Loucy (cell line): ENCODE measurements at regions not wholly inside any gene's neighbourhood (a gene's known extent, or its start where the extent isn't known, plus 50 kb on each side); places are given as distances from the start of the nearest gene placed in this dataset.

Source experiments
- H2AFZ ChIP-seq: fragments of 200-600 bp; sonication (generic); 2 replicates; pipeline ENCODE4 v1.6.0; 2016; ENCODE audit warnings: antibody characterized with exemption, mild to moderate bottlenecking, low read length, moderate library complexity
- H3F3A ChIP-seq: fragments of 200-600 bp; 2 replicates; pipeline ENCODE4 v1.6.0; 2016; ENCODE audit warnings: antibody characterized with exemption, low read depth, mild to moderate bottlenecking
- H3K27me3 ChIP-seq: fragments of 200-600 bp; sonication (generic); 2 replicates; pipeline ENCODE4 v1.6.1; 2014; ENCODE audit warnings: low read length, mild to moderate bottlenecking; ENCODE audit not compliant: insufficient read depth, poor library complexity, severe bottlenecking
- H3K36me3 ChIP-seq: fragments of 200-600 bp; sonication (generic); 2 replicates; pipeline ENCODE4 v1.6.1; 2016; ENCODE audit warnings: low read length; ENCODE audit not compliant: insufficient read depth
- H3K4me1 ChIP-seq: fragments of 200-600 bp; sonication (generic); 2 replicates; pipeline ENCODE4 v1.5.1; 2014; ENCODE audit warnings: low read length, mild to moderate bottlenecking; ENCODE audit not compliant: insufficient read depth, poor library complexity, severe bottlenecking
- H3K4me2 ChIP-seq: fragments of 200-600 bp; sonication (generic); 2 replicates; pipeline ENCODE4 v1.6.0; 2014; ENCODE audit warnings: antibody characterized with exemption, low read length, low read depth, mild to moderate bottlenecking; ENCODE audit not compliant: poor library complexity, severe bottlenecking
- H3K4me3 ChIP-seq: fragments of 200-600 bp; sonication (generic); 2 replicates; pipeline ENCODE4 v1.5.1; 2014; ENCODE audit warnings: low read length, mild to moderate bottlenecking, mixed read lengths; ENCODE audit not compliant: poor library complexity, severe bottlenecking
- H3K79me2 ChIP-seq: fragments of 200-600 bp; sonication (generic); 2 replicates; pipeline ENCODE4 v1.6.1; 2014; ENCODE audit warnings: low read length; ENCODE audit not compliant: insufficient read depth
- H3K9ac ChIP-seq: fragments of 200-600 bp; sonication (generic); 2 replicates; pipeline ENCODE4 v1.6.0; 2014; ENCODE audit warnings: mild to moderate bottlenecking, low read depth, low read length, moderate library complexity; ENCODE audit not compliant: poor library complexity, severe bottlenecking
- H3K9me2 ChIP-seq: fragments of 200-600 bp; sonication (generic); replicated peaks from 2 replicates; pipeline ENCODE4 v1.6.1; 2016; ENCODE audit warnings: low read depth, low read length, mixed read lengths
- H3K9me3 ChIP-seq: fragments of 200-600 bp; sonication (generic); 2 replicates; pipeline ENCODE4 v1.6.1; 2014; ENCODE audit warnings: mild to moderate bottlenecking, antibody characterized with exemption, low read length, low read depth; ENCODE audit not compliant: insufficient read depth
- H4K20me1 ChIP-seq: fragments of 200-600 bp; sonication (generic); 2 replicates; pipeline ENCODE4 v1.6.0; 2014; ENCODE audit warnings: antibody characterized with exemption, low read length, mild to moderate bottlenecking; ENCODE audit not compliant: insufficient read depth, poor library complexity, severe bottlenecking
- CTCF ChIP-seq: fragments of 200-600 bp; sonication (generic); conservative IDR thresholded peaks from 2 replicates; pipeline ENCODE4 v1.5.1; 2014; ENCODE audit warnings: mild to moderate bottlenecking, antibody characterized with exemption, low read length
- EZH2phosphoT487 ChIP-seq: fragments of 200-600 bp; IDR thresholded peaks from 2 replicates; pipeline ENCODE4 v1.6.1; 2018; ENCODE audit warnings: antibody characterized with exemption, mild to moderate bottlenecking, moderate library complexity, borderline replicate concordance

GRCh38 chr6:87918461-87918941, 129.1 kb upstream of the SPACA1 start:
- no peak for TF ChIP-seq EZH2phosphoT487
- no peak for TF ChIP-seq CTCF
- Histone ChIP-seq H2AFZ (no peak overlapping the region), H3K9ac (no peak overlapping the region), H3K4me2 (no peak overlapping the region), H3K27me3 (no peaks in the 10 kb centered on the region), H3K4me1 (no peaks in the 10 kb centered on the region), H3K4me3 (no peak overlapping the region), H3K9me2 (no peaks in the 10 kb centered on the region), H3F3A (no peaks in the 10 kb centered on the region), H3K36me3 (no peaks in the 10 kb centered on the region), H3K79me2 (no peaks in the 10 kb centered on the region), H3K9me3 (no peaks in the 10 kb centered on the region), H4K20me1 (no peaks in the 10 kb centered on the region)

GRCh38 chr6:87917886-87918285, 129.8 kb upstream of the SPACA1 start:
- Histone ChIP-seq H2AFZ (no peak overlapping the region), H3K36me3 (no peaks in the 10 kb centered on the region), H3K9ac (no peak overlapping the region), H3F3A (no peaks in the 10 kb centered on the region), H3K4me2 (no peak overlapping the region), H3K9me2 (no peaks in the 10 kb centered on the region), H3K4me1 (no peaks in the 10 kb centered on the region), H4K20me1 (no peaks in the 10 kb centered on the region), H3K4me3 (no peak overlapping the region), H3K9me3 (no peaks in the 10 kb centered on the region), H3K79me2 (no peaks in the 10 kb centered on the region), H3K27me3 (no peaks in the 10 kb centered on the region)
- TF ChIP-seq EZH2phosphoT487 (no peak), CTCF (no peak)

GRCh38 chr6:87916446-87916845, 131.2 kb upstream of the SPACA1 start:
- no peaks in the 10 kb centered on the region for H3K9me3 ChIP-seq
- TF ChIP-seq EZH2phosphoT487 (no peak), CTCF (no peak)
- no peaks in the 10 kb centered on the region for H3K9me2 ChIP-seq
- no peaks in the 10 kb centered on the region for H3K36me3 ChIP-seq
- H3K9ac ChIP-seq = no peak overlapping the region
- no peak overlapping the region for H2AFZ ChIP-seq
- H3F3A ChIP-seq = no peaks in the 10 kb centered on the region
- no peaks in the 10 kb centered on the region for H4K20me1 ChIP-seq
- H3K4me3 ChIP-seq = no peak overlapping the region
- H3K4me1 ChIP-seq = no peaks in the 10 kb centered on the region
- H3K4me2 ChIP-seq = no peak overlapping the region
- H3K79me2 ChIP-seq = no peaks in the 10 kb centered on the region
- H3K27me3 ChIP-seq = no peaks in the 10 kb centered on the region
